Esophagus squamous epithelium (tissue), 4 donors: ENCODE measurements at regions not wholly inside any gene's neighbourhood (a gene's known extent, or its start where the extent isn't known, plus 50 kb on each side); places are given as distances from the start of the nearest gene placed in this dataset.

Experiments
- POLR2A ChIP-seq, 4 donors: fragments of 450-650 bp; IDR thresholded peaks; one replicate each; pipeline ENCODE4 v1.6.1; 2017; ENCODE audit warnings: antibody characterized with exemption in 4 of 4, mild to moderate bottlenecking in 4 of 4, moderate library complexity in 3 of 4
- TF ChIP-seq, protein P1 (sequence below), 6 experiments: fragments of 450-650 bp in 4 of 6; fragments of 200-600 bp in 2 of 6; sonication (generic) in 2 of 6; IDR thresholded peaks; one replicate each; pipeline ENCODE4 v1.5.1; 2016 to 2019; ENCODE audit warnings: antibody characterized with exemption in 6 of 6, mild to moderate bottlenecking in 4 of 6, moderate library complexity in 4 of 6

DNA sequence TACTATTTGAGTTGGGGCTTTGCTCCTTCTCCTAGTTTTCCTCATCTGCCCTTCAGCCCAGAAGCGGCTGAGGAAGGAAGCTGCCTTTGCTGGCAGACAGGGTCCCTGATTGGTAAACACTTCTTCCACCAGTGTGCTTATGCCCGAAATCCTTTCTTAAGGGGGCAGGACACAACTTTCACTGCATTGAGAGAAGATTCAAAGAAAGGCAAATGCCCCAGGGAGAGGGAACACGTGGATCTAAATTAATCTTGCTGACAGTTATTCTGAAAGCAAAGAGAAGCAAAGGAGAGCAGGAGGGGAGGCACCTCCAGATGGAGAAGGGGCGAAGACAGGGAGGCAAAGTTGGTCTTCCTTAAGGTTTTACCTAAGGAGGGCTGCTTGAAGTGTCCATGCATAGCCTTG, 92.1 kb upstream of the EFEMP1 start:
- TF ChIP-seq, protein P1, sequence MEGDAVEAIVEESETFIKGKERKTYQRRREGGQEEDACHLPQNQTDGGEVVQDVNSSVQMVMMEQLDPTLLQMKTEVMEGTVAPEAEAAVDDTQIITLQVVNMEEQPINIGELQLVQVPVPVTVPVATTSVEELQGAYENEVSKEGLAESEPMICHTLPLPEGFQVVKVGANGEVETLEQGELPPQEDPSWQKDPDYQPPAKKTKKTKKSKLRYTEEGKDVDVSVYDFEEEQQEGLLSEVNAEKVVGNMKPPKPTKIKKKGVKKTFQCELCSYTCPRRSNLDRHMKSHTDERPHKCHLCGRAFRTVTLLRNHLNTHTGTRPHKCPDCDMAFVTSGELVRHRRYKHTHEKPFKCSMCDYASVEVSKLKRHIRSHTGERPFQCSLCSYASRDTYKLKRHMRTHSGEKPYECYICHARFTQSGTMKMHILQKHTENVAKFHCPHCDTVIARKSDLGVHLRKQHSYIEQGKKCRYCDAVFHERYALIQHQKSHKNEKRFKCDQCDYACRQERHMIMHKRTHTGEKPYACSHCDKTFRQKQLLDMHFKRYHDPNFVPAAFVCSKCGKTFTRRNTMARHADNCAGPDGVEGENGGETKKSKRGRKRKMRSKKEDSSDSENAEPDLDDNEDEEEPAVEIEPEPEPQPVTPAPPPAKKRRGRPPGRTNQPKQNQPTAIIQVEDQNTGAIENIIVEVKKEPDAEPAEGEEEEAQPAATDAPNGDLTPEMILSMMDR (IDR thresholded peaks at IDR 0.05) = no peak
- no peak for TF ChIP-seq POLR2A (IDR thresholded peaks at IDR 0.05)
